ENCODE measurements at regions not wholly inside any gene's neighbourhood (a gene's known extent, or its start where the extent isn't known, plus 50 kb on each side); places are given as distances from the start of the nearest gene placed in this dataset.
A peak's percentile ranks its signal among the peaks of the same experiment; 100 is the strongest.

- no peak for DNase-seq (ENCODE audit: low read depth in 1 of 2, low spot score in 1 of 2)
- TF ChIP-seq, protein P1, sequence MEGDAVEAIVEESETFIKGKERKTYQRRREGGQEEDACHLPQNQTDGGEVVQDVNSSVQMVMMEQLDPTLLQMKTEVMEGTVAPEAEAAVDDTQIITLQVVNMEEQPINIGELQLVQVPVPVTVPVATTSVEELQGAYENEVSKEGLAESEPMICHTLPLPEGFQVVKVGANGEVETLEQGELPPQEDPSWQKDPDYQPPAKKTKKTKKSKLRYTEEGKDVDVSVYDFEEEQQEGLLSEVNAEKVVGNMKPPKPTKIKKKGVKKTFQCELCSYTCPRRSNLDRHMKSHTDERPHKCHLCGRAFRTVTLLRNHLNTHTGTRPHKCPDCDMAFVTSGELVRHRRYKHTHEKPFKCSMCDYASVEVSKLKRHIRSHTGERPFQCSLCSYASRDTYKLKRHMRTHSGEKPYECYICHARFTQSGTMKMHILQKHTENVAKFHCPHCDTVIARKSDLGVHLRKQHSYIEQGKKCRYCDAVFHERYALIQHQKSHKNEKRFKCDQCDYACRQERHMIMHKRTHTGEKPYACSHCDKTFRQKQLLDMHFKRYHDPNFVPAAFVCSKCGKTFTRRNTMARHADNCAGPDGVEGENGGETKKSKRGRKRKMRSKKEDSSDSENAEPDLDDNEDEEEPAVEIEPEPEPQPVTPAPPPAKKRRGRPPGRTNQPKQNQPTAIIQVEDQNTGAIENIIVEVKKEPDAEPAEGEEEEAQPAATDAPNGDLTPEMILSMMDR (IDR thresholded peaks at IDR 0.05; ENCODE audit: insufficient read depth, low read length): no peak
- TF ChIP-seq GABPA (IDR thresholded peaks at IDR 0.05; ENCODE audit: low read depth) (no peak), SPI1 (IDR thresholded peaks at IDR 0.05; ENCODE audit: borderline replicate concordance, low read depth) (no peak), POLR2AphosphoS5 (IDR thresholded peaks at IDR 0.05; ENCODE audit: low read depth) (no peak)
- TF ChIP-seq, protein P2, sequence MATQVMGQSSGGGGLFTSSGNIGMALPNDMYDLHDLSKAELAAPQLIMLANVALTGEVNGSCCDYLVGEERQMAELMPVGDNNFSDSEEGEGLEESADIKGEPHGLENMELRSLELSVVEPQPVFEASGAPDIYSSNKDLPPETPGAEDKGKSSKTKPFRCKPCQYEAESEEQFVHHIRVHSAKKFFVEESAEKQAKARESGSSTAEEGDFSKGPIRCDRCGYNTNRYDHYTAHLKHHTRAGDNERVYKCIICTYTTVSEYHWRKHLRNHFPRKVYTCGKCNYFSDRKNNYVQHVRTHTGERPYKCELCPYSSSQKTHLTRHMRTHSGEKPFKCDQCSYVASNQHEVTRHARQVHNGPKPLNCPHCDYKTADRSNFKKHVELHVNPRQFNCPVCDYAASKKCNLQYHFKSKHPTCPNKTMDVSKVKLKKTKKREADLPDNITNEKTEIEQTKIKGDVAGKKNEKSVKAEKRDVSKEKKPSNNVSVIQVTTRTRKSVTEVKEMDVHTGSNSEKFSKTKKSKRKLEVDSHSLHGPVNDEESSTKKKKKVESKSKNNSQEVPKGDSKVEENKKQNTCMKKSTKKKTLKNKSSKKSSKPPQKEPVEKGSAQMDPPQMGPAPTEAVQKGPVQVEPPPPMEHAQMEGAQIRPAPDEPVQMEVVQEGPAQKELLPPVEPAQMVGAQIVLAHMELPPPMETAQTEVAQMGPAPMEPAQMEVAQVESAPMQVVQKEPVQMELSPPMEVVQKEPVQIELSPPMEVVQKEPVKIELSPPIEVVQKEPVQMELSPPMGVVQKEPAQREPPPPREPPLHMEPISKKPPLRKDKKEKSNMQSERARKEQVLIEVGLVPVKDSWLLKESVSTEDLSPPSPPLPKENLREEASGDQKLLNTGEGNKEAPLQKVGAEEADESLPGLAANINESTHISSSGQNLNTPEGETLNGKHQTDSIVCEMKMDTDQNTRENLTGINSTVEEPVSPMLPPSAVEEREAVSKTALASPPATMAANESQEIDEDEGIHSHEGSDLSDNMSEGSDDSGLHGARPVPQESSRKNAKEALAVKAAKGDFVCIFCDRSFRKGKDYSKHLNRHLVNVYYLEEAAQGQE (IDR thresholded peaks at IDR 0.05; ENCODE audit: insufficient replicate concordance, low read depth): no peak
- Histone ChIP-seq H3K4me3 (replicated peaks; ENCODE audit: insufficient read depth, low read length) (no peak overlapping the region), H3K27ac (replicated peaks) (no peak overlapping the region), H3K27me3 (ENCODE audit: insufficient read depth, poor library complexity, severe bottlenecking) (no peaks in the 10 kb centered on the region)
These were observed 1904.9 kb downstream of the TP53TG3F start for GRCh38 chr16:35364263-35364662.

DNA sequence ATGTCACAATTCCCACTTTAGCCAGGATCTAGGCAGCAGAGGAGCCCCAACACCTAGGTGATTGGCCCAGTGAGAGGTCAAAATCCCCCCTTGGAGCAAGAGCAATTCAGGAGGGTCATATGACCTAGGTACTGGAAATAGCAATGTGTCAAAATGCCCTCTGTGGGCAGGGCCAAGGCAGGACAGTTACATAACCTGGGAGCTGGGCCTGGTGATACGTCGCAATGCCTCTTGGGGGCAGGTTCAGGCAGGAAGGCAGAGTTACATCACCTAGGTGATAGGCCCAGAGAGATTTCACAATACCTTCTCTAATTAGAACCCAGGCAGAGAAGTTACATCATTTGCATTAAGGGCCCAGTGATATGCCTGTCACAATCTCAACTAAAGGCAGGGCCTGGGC lies 1906.3 kb downstream of the TP53TG3F start:
- peak; percentile 21 to 40 for DNase-seq (ENCODE audit: low read depth in 1 of 2, low spot score in 1 of 2)
- TF ChIP-seq GABPA (IDR thresholded peaks at IDR 0.05; ENCODE audit: low read depth) (no peak), POLR2AphosphoS5 (IDR thresholded peaks at IDR 0.05; ENCODE audit: low read depth) (no peak), SPI1 (IDR thresholded peaks at IDR 0.05; ENCODE audit: borderline replicate concordance, low read depth) (no peak)
- TF ChIP-seq, protein P1 (IDR thresholded peaks at IDR 0.05; ENCODE audit: insufficient read depth, low read length): no peak
- TF ChIP-seq, protein P2 (IDR thresholded peaks at IDR 0.05; ENCODE audit: insufficient replicate concordance, low read depth): no peak
- Histone ChIP-seq H3K4me3 (replicated peaks; ENCODE audit: insufficient read depth, low read length) (no peak overlapping the region), H3K27me3 (ENCODE audit: insufficient read depth, poor library complexity, severe bottlenecking) (no peaks in the 10 kb centered on the region), H3K27ac (replicated peaks) (no peak overlapping the region)

DNA sequence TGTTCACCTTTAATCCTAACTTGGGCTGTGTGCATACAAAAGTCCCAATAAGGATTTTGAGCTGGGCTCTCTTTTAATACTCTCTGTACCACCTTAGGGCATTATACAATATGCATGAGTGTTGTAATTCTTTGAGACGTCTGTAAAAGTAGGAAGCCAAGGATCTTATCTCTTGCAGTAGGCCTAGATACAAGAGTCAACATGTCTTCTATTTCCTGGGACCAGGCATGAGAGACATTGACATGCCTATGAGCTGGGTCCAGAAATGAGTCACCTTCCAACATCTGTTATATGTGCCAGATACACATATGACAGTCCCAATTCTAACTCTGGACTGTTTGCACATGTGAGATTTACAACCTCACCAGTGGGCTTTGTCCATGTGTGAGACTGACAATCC lies 1911.2 kb downstream of the TP53TG3F start:
- peaks cover 3% of the 10 kb centered on the region for H3K27me3 ChIP-seq (ENCODE audit: insufficient read depth, poor library complexity, severe bottlenecking)
- TF ChIP-seq POLR2AphosphoS5 (IDR thresholded peaks at IDR 0.05; ENCODE audit: low read depth) (no peak), GABPA (IDR thresholded peaks at IDR 0.05; ENCODE audit: low read depth) (no peak)
- H3K4me3 ChIP-seq (replicated peaks; ENCODE audit: insufficient read depth, low read length): no peak overlapping the region
- no peak for DNase-seq (ENCODE audit: low read depth in 1 of 2, low spot score in 1 of 2)
- no peak overlapping the region for H3K27ac ChIP-seq (replicated peaks)

DNA sequence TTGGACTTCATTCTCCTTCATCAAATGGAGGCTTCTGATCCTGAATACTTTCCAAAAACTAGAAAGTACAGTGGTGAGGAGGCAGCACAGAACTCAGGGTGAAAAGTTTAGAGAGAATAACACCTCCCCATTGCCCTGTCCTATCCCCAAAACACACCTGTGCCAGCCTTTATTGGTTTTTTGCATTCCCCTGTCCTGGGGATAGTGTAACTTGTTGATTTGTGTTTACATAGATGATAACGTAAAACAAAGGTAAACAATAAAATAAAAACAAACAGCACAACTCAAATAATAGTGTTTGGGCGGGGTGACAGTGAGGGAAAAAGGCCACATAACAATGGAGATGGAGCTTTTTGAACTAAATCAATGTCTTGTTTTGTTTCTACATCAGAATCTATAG lies 1917.7 kb downstream of the TP53TG3F start:
- Histone ChIP-seq H3K27ac (replicated peaks) (no peak overlapping the region), H3K4me3 (replicated peaks; ENCODE audit: insufficient read depth, low read length) (no peak overlapping the region), H3K27me3 (ENCODE audit: insufficient read depth, poor library complexity, severe bottlenecking) (peaks cover 3% of the 10 kb centered on the region)
- TF ChIP-seq, protein P2 (IDR thresholded peaks at IDR 0.05; ENCODE audit: insufficient replicate concordance, low read depth): no peak
- TF ChIP-seq POLR2AphosphoS5 (IDR thresholded peaks at IDR 0.05; ENCODE audit: low read depth) (no peak), GABPA (IDR thresholded peaks at IDR 0.05; ENCODE audit: low read depth) (no peak), SPI1 (IDR thresholded peaks at IDR 0.05; ENCODE audit: borderline replicate concordance, low read depth) (no peak)
- TF ChIP-seq, protein P1 (IDR thresholded peaks at IDR 0.05; ENCODE audit: insufficient read depth, low read length): no peak
- no peak for DNase-seq (ENCODE audit: low read depth in 1 of 2, low spot score in 1 of 2)
